K562 (cell line): ENCODE measurements at regions not wholly inside any gene's neighbourhood (a gene's known extent, or its start where the extent isn't known, plus 50 kb on each side); places are given as distances from the start of the nearest gene placed in this dataset.

Experiments
- ATAC-seq: fragments of 200-7000 bp; cut with Tn5 transposase; 3 replicates; pipeline ENCODE4 v1.9.1; 2020; ENCODE audit warnings: moderate library complexity
- BruUV-seq: library from RNA; stranded (reverse); fragments of 400-500 nt; replicated peaks from 2 replicates; lab custom pipeline; 2021; lab: Mats Ljungman, UMichigan
- CTCF ChIA-PET: fragments of 300-600 bp; formaldehyde crosslinking; extraction: SDS; loops from one replicate; lab custom pipeline; 2021; ENCODE audit warnings: low intra/inter-chr PET ratio; lab: Yijun Ruan, JAX
- POLR2A ChIA-PET: fragments of 300-600, 350-650 bp; sonication (Branson Sonifier 250); formaldehyde crosslinking; extraction: SDS; loops from one replicate; lab custom pipeline; 2021; ENCODE audit warnings: antibody characterized with exemption, inconsistent platforms; lab: Yijun Ruan, JAX
- DNase-seq, 4 experiments: peaks; one replicate each; pipeline versions ENCODE4 v3.0.0 to v3.0.0-alpha.2; 2011 to 2018; ENCODE audit warnings: low spot score in 3 of 4, mixed read lengths in 3 of 4; ENCODE audit errors: extremely low read depth in 1 of 4
- FAIRE-seq: peaks from 2 replicates; lab custom pipeline; 2011; peaks lifted over from hg19 to GRCh38; lab: Jason Lieb, UNC
- H2AFZ ChIP-seq: 2 replicates; pipeline ENCODE4 v1.6.0; 2011; ENCODE audit warnings: low read depth, low read length, control low read depth, inconsistent platforms
- H3K27ac ChIP-seq: fragments of 200-600 bp; 3 replicates; pipeline ENCODE4 v1.8.0; 2011; ENCODE audit warnings: low read depth, mild to moderate bottlenecking, control low read depth, inconsistent platforms, low read length, moderate library complexity, mixed read lengths; ENCODE audit errors: extremely low read depth
- H3K27me3 ChIP-seq, 2 experiments: fragments of 300-600 bp in 1 of 2; 2 replicates in 1 of 2; 3 replicates in 1 of 2; pipeline versions ENCODE4 v1.6.0 to v1.8.0; 2011; ENCODE audit warnings: inconsistent platforms in 2 of 2, low read length in 2 of 2, mild to moderate bottlenecking in 1 of 2, mixed read lengths in 1 of 2, moderate library complexity in 1 of 2; ENCODE audit not compliant: control insufficient read depth in 2 of 2, insufficient read depth in 2 of 2
- H3K36me3 ChIP-seq: fragments of 300-600 bp; 3 replicates; pipeline ENCODE4 v1.8.0; 2011; ENCODE audit warnings: mild to moderate bottlenecking, low read length, inconsistent platforms; ENCODE audit not compliant: control insufficient read depth, insufficient read depth
- H3K4me1 ChIP-seq, 2 experiments: fragments of 200-600 bp in 1 of 2; replicated peaks in 1 of 2; 2 replicates in 1 of 2; 3 replicates in 1 of 2; pipeline versions ENCODE4 v1.5.1 to v1.8.0; 2011; ENCODE audit warnings: inconsistent platforms in 2 of 2, low read length in 2 of 2, mild to moderate bottlenecking in 1 of 2, mixed read lengths in 1 of 2, moderate library complexity in 1 of 2; ENCODE audit not compliant: control insufficient read depth in 2 of 2, insufficient read depth in 2 of 2
- H3K4me2 ChIP-seq: 2 replicates; pipeline ENCODE4 v1.6.1; 2011; ENCODE audit warnings: low read length, control low read depth, inconsistent platforms, mixed read lengths; ENCODE audit not compliant: insufficient read depth
- H3K4me3 ChIP-seq: fragments of 200-600 bp; sonication (generic), shearing (Covaris generic); 2 replicates; pipeline ENCODE4 v1.5.1; 2016; ENCODE audit warnings: control low read depth, inconsistent platforms
- H3K79me2 ChIP-seq: fragments of 200-600 bp; 3 replicates; pipeline ENCODE4 v1.8.0; 2011; ENCODE audit warnings: low read length, inconsistent platforms; ENCODE audit not compliant: control insufficient read depth, insufficient read depth
- H3K9ac ChIP-seq, 2 experiments: 2 replicates each; pipeline versions ENCODE4 v1.6.0 to v1.6.1; 2011; ENCODE audit warnings: low read depth in 2 of 2, low read length in 2 of 2, control low read depth in 1 of 2, inconsistent platforms in 1 of 2, mild to moderate bottlenecking in 1 of 2, mixed read lengths in 1 of 2; ENCODE audit not compliant: insufficient read depth in 1 of 2
- H3K9me1 ChIP-seq: one replicate; pipeline ENCODE4 v1.6.0; 2011; ENCODE audit warnings: inconsistent platforms, mild to moderate bottlenecking, low read length, moderate library complexity; ENCODE audit not compliant: control insufficient read depth, insufficient read depth
- H3K9me3 ChIP-seq: replicated peaks from 2 replicates; pipeline ENCODE4 v1.5.1; 2011; ENCODE audit warnings: low read depth, low read length, inconsistent platforms; ENCODE audit not compliant: control insufficient read depth, insufficient read depth
- H4K20me1 ChIP-seq: replicated peaks from 2 replicates; pipeline ENCODE4 v1.6.1; 2011; ENCODE audit warnings: low read length, inconsistent platforms, mixed read lengths; ENCODE audit not compliant: control insufficient read depth, insufficient read depth
- BRF1 ChIP-seq: IDR thresholded peaks from 3 replicates; pipeline ENCODE4 v1.6.1; 2011; ENCODE audit warnings: borderline replicate concordance, mild to moderate bottlenecking; ENCODE audit not compliant: insufficient read length; ENCODE audit errors: extremely low read depth
- RBM22 ChIP-seq: fragments of 200-400 bp; formaldehyde crosslinking; IDR thresholded peaks from 2 replicates; pipeline ENCODE4 v1.6.1; 2018; ENCODE audit warnings: low read length, low read depth; ENCODE audit not compliant: poor library complexity, severe bottlenecking
- ZKSCAN3 ChIP-seq: fragments of 250-450 bp; sonication (Bioruptor Pico); IDR thresholded peaks from 2 replicates; pipeline ENCODE4 v1.4.0; 2020
- WGBS: fragments of 100-300 bp; shearing (Covaris generic); methylation state at CpG from one replicate; pipeline ENCODE4 v1.1.6; 2016; ENCODE audit warnings: low coverage, mixed read lengths; ENCODE audit not compliant: insufficient coverage; ENCODE audit errors: missing lambda C conversion rate; 5-methylcytosine and 5-hydroxymethylcytosine counted together
- in situ Hi-C: fragments of 300-500 bp; cut with MboI; formaldehyde crosslinking; loops from 4 replicates; pipeline ENCODE4 v1.15.0; 2018; ENCODE audit warnings: inconsistent platforms, mixed read lengths
- intact Hi-C: fragments of 100-400 bp; cut with micrococcal nuclease; formaldehyde crosslinking; loops from 2 replicates; pipeline ENCODE4 v1.14.2; 2022
- TF ChIP-seq, protein P1 (sequence below): fragments of 250-450 bp; sonication (Bioruptor Pico); IDR thresholded peaks from 2 replicates; pipeline ENCODE4 v1.4.0; 2020
- TF ChIP-seq, protein P2 (sequence below): fragments of 250-450 bp; sonication (Bioruptor Pico); IDR thresholded peaks from 2 replicates; pipeline ENCODE4 v1.5.0; 2021; ENCODE audit warnings: mild to moderate bottlenecking, borderline replicate concordance

DNA sequence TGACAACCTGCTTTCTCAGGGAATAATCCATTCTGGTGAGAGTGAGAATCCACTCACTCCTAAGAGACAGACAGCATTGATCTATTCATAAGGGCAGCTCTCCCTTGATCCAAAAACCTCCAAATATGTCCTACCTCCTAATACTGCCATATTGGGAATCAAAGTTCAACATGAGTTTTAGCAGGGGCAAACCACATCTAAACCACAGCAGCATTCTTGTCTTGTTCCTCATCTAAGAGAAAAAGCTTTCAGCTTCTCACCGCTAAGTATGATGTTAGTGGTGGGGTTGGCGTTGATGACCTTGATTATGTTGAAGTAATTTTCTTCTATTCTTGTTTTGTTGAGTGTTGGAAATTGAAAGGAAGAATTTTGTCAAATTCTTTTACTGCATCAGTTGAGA is 69.6 kb downstream of the SERTM2 start:
- no peak for DNase-seq
- POLR2A ChIA-PET, result no interaction called here
- no peak overlapping the region for H3K27ac ChIP-seq
- H3K27me3 ChIP-seq, result no peaks in the 10 kb centered on the region
- WGBS, result 0% methylated on average over 2 of the region's 2 CpGs
- no peaks in the 10 kb centered on the region for H3K9me1 ChIP-seq
- no peak for FAIRE-seq
- H3K79me2 ChIP-seq, result no peaks in the 10 kb centered on the region
- H3K4me3 ChIP-seq, result no peak overlapping the region
- BruUV-seq, result no TSS peak
- no peak for ATAC-seq
- no peaks in the 10 kb centered on the region for H3K4me1 ChIP-seq
- CTCF ChIA-PET, result no interaction called here
- H4K20me1 ChIP-seq, result no peaks in the 10 kb centered on the region
- H2AFZ ChIP-seq, result no peak overlapping the region
- H3K4me2 ChIP-seq, result no peak overlapping the region
- in situ Hi-C loops, result no loop called here
- no peaks in the 10 kb centered on the region for H3K36me3 ChIP-seq
- H3K9me3 ChIP-seq, result no peaks in the 10 kb centered on the region
- TF ChIP-seq ZKSCAN3 (CRISPR knock-in tag), result no peak
- H3K9ac ChIP-seq, result no peak overlapping the region
- intact Hi-C loops, result no loop called here

DNA sequence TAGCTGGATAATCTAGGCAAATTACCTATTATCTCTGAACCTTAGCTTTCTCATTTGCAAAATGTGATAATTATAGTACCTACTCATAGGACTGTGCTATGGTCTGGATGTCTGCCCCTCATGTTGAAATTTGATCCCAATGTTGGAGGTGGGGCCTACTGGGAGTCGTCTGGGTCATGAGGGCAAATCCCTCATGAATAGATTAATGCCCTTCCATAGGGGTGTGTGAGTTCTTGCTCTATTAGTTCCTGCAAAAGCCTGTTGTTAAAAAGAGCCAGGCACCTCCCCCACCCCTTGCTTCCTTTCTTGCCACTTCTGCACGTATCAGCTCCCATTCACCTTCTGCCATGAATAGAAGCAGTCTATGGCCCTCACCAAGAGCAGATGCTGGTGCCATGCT is 73.9 kb downstream of the SERTM2 start:
- TF ChIP-seq RBM22 (no peak), BRF1 (no peak)
- TF ChIP-seq, protein P1, sequence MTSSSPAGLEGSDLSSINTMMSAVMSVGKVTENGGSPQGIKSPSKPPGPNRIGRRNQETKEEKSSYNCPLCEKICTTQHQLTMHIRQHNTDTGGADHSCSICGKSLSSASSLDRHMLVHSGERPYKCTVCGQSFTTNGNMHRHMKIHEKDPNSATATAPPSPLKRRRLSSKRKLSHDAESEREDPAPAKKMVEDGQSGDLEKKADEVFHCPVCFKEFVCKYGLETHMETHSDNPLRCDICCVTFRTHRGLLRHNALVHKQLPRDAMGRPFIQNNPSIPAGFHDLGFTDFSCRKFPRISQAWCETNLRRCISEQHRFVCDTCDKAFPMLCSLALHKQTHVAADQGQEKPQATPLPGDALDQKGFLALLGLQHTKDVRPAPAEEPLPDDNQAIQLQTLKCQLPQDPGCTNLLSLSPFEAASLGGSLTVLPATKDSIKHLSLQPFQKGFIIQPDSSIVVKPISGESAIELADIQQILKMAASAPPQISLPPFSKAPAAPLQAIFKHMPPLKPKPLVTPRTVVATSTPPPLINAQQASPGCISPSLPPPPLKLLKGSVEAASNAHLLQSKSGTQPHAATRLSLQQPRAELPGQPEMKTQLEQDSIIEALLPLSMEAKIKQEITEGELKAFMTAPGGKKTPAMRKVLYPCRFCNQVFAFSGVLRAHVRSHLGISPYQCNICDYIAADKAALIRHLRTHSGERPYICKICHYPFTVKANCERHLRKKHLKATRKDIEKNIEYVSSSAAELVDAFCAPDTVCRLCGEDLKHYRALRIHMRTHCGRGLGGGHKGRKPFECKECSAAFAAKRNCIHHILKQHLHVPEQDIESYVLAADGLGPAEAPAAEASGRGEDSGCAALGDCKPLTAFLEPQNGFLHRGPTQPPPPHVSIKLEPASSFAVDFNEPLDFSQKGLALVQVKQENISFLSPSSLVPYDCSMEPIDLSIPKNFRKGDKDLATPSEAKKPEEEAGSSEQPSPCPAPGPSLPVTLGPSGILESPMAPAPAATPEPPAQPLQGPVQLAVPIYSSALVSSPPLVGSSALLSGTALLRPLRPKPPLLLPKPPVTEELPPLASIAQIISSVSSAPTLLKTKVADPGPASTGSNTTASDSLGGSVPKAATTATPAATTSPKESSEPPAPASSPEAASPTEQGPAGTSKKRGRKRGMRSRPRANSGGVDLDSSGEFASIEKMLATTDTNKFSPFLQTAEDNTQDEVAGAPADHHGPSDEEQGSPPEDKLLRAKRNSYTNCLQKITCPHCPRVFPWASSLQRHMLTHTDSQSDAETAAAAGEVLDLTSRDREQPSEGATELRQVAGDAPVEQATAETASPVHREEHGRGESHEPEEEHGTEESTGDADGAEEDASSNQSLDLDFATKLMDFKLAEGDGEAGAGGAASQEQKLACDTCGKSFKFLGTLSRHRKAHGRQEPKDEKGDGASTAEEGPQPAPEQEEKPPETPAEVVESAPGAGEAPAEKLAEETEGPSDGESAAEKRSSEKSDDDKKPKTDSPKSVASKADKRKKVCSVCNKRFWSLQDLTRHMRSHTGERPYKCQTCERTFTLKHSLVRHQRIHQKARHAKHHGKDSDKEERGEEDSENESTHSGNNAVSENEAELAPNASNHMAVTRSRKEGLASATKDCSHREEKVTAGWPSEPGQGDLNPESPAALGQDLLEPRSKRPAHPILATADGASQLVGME (CRISPR knock-in tag), result no peak
- TF ChIP-seq, protein P2, sequence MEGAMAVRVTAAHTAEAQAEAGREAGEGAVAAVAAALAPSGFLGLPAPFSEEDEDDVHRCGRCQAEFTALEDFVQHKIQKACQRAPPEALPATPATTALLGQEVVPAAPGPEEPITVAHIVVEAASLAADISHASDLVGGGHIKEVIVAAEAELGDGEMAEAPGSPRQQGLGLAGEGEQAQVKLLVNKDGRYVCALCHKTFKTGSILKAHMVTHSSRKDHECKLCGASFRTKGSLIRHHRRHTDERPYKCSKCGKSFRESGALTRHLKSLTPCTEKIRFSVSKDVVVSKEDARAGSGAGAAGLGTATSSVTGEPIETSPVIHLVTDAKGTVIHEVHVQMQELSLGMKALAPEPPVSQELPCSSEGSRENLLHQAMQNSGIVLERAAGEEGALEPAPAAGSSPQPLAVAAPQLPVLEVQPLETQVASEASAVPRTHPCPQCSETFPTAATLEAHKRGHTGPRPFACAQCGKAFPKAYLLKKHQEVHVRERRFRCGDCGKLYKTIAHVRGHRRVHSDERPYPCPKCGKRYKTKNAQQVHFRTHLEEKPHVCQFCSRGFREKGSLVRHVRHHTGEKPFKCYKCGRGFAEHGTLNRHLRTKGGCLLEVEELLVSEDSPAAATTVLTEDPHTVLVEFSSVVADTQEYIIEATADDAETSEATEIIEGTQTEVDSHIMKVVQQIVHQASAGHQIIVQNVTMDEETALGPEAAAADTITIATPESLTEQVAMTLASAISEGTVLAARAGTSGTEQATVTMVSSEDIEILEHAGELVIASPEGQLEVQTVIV, result no peak
- POLR2A ChIA-PET, result no interaction called here
- FAIRE-seq, result no peak
- CTCF ChIA-PET, result no interaction called here
- Histone ChIP-seq H3K4me3 (no peak overlapping the region), H3K27ac (no peak overlapping the region), H3K4me2 (no peak overlapping the region), H3K9me1 (no peaks in the 10 kb centered on the region), H3K4me1 (no peaks in the 10 kb centered on the region), H3K9me3 (no peaks in the 10 kb centered on the region), H3K79me2 (no peaks in the 10 kb centered on the region), H2AFZ (no peak overlapping the region; the same call in 1 of the 2 replicates), H3K36me3 (no peaks in the 10 kb centered on the region), H3K27me3 (no peaks in the 10 kb centered on the region), H4K20me1 (no peaks in the 10 kb centered on the region), H3K9ac (no peak overlapping the region)
- no peak for ATAC-seq
- intact Hi-C loops, result no loop called here
- BruUV-seq, result no TSS peak
- 0% methylated on average over 2 of the region's 2 CpGs for WGBS
- in situ Hi-C loops, result no loop called here
- peak in 1 of 4 experiments; percentile 5 for DNase-seq
